ENCODE measurements at regions not wholly inside any gene's neighbourhood (a gene's known extent, or its start where the extent isn't known, plus 50 kb on each side); places are given as distances from the start of the nearest gene placed in this dataset.

- dilution Hi-C loops (cut with MboI; ENCODE audit: extremely low pct_ligation_motif_present, low sequenced_read_pairs): no loop called here
- H3K4me1 ChIP-seq (ENCODE audit: control insufficient read depth, extremely low read depth, insufficient read depth, low read length): no peaks in the 10 kb centered on the region
- H3K79me2 ChIP-seq (ENCODE audit: control insufficient read depth, insufficient read depth, low read length): no peaks in the 10 kb centered on the region
- no peaks in the 10 kb centered on the region for H3K9me3 ChIP-seq (ENCODE audit: control insufficient read depth, low read depth, low read length)
- no peak overlapping the region for H3K4me3 ChIP-seq (ENCODE audit: control insufficient read depth in 2 of 3, extremely low read depth in 1 of 3, insufficient read depth in 2 of 3, low read depth in 1 of 3, low read length in 3 of 3)
- no peak overlapping the region for H3K9ac ChIP-seq (ENCODE audit: control insufficient read depth, extremely low read depth, insufficient read depth, low read length)
- FAIRE-seq (no peak), DNase-seq (ENCODE audit: low read depth, low spot score) (no peak)
- no peaks in the 10 kb centered on the region for H3K36me3 ChIP-seq (ENCODE audit: control insufficient read depth in 2 of 2, extremely low read depth in 1 of 2, insufficient read depth in 2 of 2, low read length in 2 of 2)
- no peak overlapping the region for H2AFZ ChIP-seq (ENCODE audit: control insufficient read depth, low read length)
- TF ChIP-seq CTCF (optimal IDR thresholded peaks at IDR 0.05 in 1 of 3, IDR thresholded peaks at IDR 0.05 in 1 of 3, conservative IDR thresholded peaks at IDR 0.05 in 1 of 3; ENCODE audit: extremely low read depth in 1 of 3, insufficient read depth in 2 of 3, low read length in 3 of 3): no peak
- TF ChIP-seq EZH2 (IDR thresholded peaks at IDR 0.05; ENCODE audit: low read length): no peak
- H3K9me1 ChIP-seq (ENCODE audit: control insufficient read depth, extremely low read depth, insufficient read depth, low read length): no peaks in the 10 kb centered on the region
- no peak overlapping the region for H3K4me2 ChIP-seq (ENCODE audit: control insufficient read depth, extremely low read depth, insufficient read depth, low read depth, low read length)
- H3K27ac ChIP-seq (ENCODE audit: control insufficient read depth, insufficient read depth, low read length): no peak overlapping the region
- H4K20me1 ChIP-seq (ENCODE audit: control insufficient read depth, extremely low read depth, insufficient read depth, low read length): no peaks in the 10 kb centered on the region
- no peaks in the 10 kb centered on the region for H3K27me3 ChIP-seq (ENCODE audit: control insufficient read depth, extremely low read depth, insufficient read depth, low read length)
These were observed 75.3 kb downstream of the NAP1L3 start for GRCh38 chrX:93598076-93598475.

GRCh38 chrX:93594780-93595179 lies 78.6 kb downstream of the NAP1L3 start:
- Histone ChIP-seq H3K4me2 (ENCODE audit: control insufficient read depth, extremely low read depth, insufficient read depth, low read depth, low read length) (no peak overlapping the region), H3K79me2 (ENCODE audit: control insufficient read depth, insufficient read depth, low read length) (no peaks in the 10 kb centered on the region), H4K20me1 (ENCODE audit: control insufficient read depth, extremely low read depth, insufficient read depth, low read length) (no peaks in the 10 kb centered on the region), H2AFZ (ENCODE audit: control insufficient read depth, low read length) (no peak overlapping the region), H3K36me3 (ENCODE audit: control insufficient read depth in 2 of 2, extremely low read depth in 1 of 2, insufficient read depth in 2 of 2, low read length in 2 of 2) (no peaks in the 10 kb centered on the region), H3K9me3 (ENCODE audit: control insufficient read depth, low read depth, low read length) (no peaks in the 10 kb centered on the region), H3K27me3 (ENCODE audit: control insufficient read depth, extremely low read depth, insufficient read depth, low read length) (no peaks in the 10 kb centered on the region), H3K4me1 (ENCODE audit: control insufficient read depth, extremely low read depth, insufficient read depth, low read length) (no peaks in the 10 kb centered on the region), H3K27ac (ENCODE audit: control insufficient read depth, insufficient read depth, low read length) (no peak overlapping the region), H3K9ac (ENCODE audit: control insufficient read depth, extremely low read depth, insufficient read depth, low read length) (no peak overlapping the region), H3K4me3 (ENCODE audit: control insufficient read depth in 2 of 3, extremely low read depth in 1 of 3, insufficient read depth in 2 of 3, low read depth in 1 of 3, low read length in 3 of 3) (no peak overlapping the region), H3K9me1 (ENCODE audit: control insufficient read depth, extremely low read depth, insufficient read depth, low read length) (no peaks in the 10 kb centered on the region)
- DNase-seq (ENCODE audit: low read depth, low spot score) (no peak), FAIRE-seq (no peak)
- dilution Hi-C loops (cut with MboI; ENCODE audit: extremely low pct_ligation_motif_present, low sequenced_read_pairs): no loop called here
- TF ChIP-seq EZH2 (IDR thresholded peaks at IDR 0.05; ENCODE audit: low read length) (no peak), CTCF (optimal IDR thresholded peaks at IDR 0.05 in 1 of 3, IDR thresholded peaks at IDR 0.05 in 1 of 3, conservative IDR thresholded peaks at IDR 0.05 in 1 of 3; ENCODE audit: extremely low read depth in 1 of 3, insufficient read depth in 2 of 3, low read length in 3 of 3) (no peak)

All from keratinocyte (primary cell).